Duodenal mucosa (tissue), 2 donors: ENCODE measurements at regions not wholly inside any gene's neighbourhood (a gene's known extent, or its start where the extent isn't known, plus 50 kb on each side); places are given as distances from the start of the nearest gene placed in this dataset.

Source experiments
- H3K27ac ChIP-seq: one replicate; pipeline ENCODE4 v1.7.0; 2013; ENCODE audit warnings: low read depth, low read length
- H3K27me3 ChIP-seq, 2 donors: one replicate each; pipeline ENCODE4 v1.7.0; 2013; ENCODE audit warnings: low read length in 2 of 2, control low read depth in 1 of 2; ENCODE audit not compliant: insufficient read depth in 2 of 2, control insufficient read depth in 1 of 2
- H3K36me3 ChIP-seq, 2 donors: one replicate each; pipeline ENCODE4 v1.7.0; 2013; ENCODE audit warnings: low read length in 2 of 2, control low read depth in 1 of 2; ENCODE audit not compliant: insufficient read depth in 2 of 2, control insufficient read depth in 1 of 2
- H3K4me1 ChIP-seq, 2 donors: one replicate each; pipeline ENCODE4 v1.7.0; 2013; ENCODE audit warnings: low read length in 2 of 2, control low read depth in 1 of 2; ENCODE audit not compliant: insufficient read depth in 2 of 2, control insufficient read depth in 1 of 2
- H3K4me3 ChIP-seq, 2 donors: one replicate each; pipeline ENCODE4 v1.7.0; 2013; ENCODE audit warnings: low read length in 2 of 2, low read depth in 1 of 2
- H3K9ac ChIP-seq, 2 donors: one replicate each; pipeline ENCODE4 v1.7.0; 2013; ENCODE audit warnings: low read length in 2 of 2, low read depth in 1 of 2
- H3K9me3 ChIP-seq, 2 donors: one replicate each; pipeline ENCODE4 v1.7.0; 2013; ENCODE audit warnings: low read length in 2 of 2, control low read depth in 1 of 2; ENCODE audit not compliant: control insufficient read depth in 1 of 2

DNA sequence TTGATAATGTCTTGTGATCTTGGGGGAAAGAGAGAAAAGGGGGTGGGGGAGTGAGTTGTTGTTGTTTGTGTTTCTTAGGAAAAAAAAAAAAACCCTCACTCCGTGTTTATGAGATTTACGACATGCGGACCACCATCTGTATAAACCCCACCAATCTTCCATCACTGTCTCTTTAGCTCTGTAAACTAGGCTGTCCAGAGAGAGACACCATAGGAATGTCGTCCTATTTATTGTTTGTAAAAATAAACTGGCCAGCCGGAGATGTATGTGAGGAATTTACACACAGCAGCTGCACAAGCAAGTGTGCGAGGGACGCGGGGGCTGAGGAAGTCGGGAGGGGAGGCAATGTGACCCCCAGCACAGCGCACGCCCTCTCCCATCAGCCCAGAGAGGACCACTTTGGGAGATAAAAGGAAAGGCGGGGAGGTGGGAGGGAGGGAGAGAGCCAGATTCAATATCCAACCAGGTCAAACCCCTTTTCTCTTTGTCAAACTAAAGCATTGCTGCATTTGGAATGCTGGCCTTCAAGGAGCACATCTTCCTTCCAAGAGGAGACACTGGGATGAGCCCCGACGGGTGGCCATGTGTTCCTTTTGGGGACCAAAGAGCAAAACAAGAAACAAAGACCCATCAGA, 136.2 kb upstream of the SALL1 start:
- Histone ChIP-seq H3K9me3 (no peaks in the 10 kb centered on the region), H3K9ac (no peak overlapping the region), H3K27me3 (no peaks in the 10 kb centered on the region), H3K27ac (no peak overlapping the region), H3K4me3 (no peak overlapping the region), H3K36me3 (no peaks in the 10 kb centered on the region), H3K4me1 (no peaks in the 10 kb centered on the region)

DNA sequence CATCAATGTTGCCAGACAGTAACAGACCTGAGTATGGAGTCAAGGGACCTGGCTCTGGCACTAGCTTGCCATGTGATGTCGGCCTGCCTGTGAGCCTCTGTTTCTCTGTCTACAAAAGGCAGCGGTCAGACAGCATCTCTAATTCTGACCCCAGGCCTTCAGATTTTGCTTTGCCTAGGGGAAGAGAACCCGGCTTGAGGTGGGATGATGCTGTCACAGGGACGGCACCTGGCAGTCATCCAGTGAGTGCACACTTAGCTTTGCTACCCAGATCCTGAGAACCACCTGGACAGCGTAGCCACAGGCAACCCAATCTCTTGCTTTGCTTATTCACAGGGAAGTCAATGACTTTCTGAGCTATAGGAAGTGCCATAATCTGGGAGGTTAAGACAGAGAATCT, 135.2 kb upstream of the SALL1 start:
- Histone ChIP-seq H3K27me3 (no peaks in the 10 kb centered on the region), H3K27ac (no peak overlapping the region), H3K36me3 (no peaks in the 10 kb centered on the region), H3K4me3 (no peak overlapping the region), H3K9ac (no peak overlapping the region), H3K9me3 (no peaks in the 10 kb centered on the region), H3K4me1 (no peaks in the 10 kb centered on the region)

DNA sequence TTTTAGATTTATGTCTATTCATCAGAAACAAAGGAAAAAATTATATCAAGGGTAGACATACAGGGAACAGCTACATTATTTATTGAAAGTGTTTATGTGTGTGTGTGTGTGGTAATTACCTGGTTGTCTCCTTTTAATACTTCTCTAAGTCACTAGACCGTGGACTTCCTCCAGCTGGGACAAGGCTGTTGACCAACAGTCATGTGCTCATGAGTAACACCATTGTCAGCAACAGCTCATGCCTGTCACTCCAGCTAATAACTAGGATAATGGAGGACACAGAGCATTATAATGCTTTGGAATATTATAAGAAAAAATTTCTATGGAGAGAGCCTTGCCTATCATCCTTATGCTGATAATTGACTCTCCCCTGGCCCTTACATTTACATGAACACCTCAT, 125.3 kb upstream of the SALL1 start:
- H3K9me3 ChIP-seq: no peaks in the 10 kb centered on the region
- H3K27ac ChIP-seq: no peak overlapping the region
- H3K4me1 ChIP-seq: no peaks in the 10 kb centered on the region
- no peaks in the 10 kb centered on the region for H3K27me3 ChIP-seq
- H3K9ac ChIP-seq: no peak overlapping the region
- H3K36me3 ChIP-seq: no peaks in the 10 kb centered on the region
- H3K4me3 ChIP-seq: no peak overlapping the region

DNA sequence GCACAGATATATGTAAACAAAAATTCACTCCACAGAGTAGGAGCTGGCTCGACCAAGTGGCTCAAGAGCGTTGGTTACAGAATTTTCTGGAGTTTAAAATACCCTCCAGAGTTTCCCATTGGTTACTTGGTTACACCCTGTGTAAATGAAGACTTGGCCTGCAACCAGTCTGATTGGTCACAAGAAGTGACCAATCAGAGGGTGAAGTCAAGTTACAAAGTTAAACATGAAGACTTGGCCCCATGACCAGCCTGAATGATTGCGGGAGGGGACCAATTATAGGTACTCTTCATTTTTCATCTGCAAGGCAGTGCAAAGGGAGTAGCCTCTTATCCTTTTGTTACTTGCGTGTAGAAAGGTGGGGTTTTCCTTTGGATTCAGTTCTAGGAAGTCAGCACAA, 121.3 kb upstream of the SALL1 start:
- Histone ChIP-seq H3K9me3 (no peaks in the 10 kb centered on the region), H3K4me3 (no peak overlapping the region), H3K27me3 (no peaks in the 10 kb centered on the region), H3K9ac (no peak overlapping the region), H3K36me3 (no peaks in the 10 kb centered on the region), H3K27ac (no peak overlapping the region), H3K4me1 (no peaks in the 10 kb centered on the region)

DNA sequence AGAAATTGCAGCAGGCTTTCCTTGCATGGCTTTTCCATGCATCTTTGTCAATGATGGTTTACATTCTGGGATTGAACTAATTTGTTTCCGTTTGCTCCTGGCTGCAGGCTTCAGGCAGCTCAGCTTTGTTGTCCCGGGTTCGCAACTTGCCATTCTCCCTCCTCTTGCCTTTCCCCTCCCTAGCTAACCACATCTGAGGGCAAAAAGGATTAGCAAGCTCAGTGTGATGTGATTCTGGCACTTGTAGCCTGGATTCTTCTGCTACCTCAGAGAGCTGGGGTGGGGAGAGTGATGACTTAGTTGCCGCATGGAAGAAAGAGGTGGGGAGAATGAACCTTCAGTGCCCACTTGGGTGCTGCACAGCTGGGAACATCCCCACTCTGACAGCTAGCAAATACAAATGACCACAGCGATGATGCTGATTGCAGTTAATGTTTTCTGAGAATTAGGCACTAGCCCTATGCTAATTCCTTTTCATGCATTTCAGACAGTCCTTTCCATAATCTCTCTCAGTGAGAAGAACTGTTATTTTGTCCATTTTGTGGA, 120.2 kb upstream of the SALL1 start:
- Histone ChIP-seq H3K4me3 (no peak overlapping the region), H3K9ac (no peak overlapping the region), H3K27me3 (no peaks in the 10 kb centered on the region), H3K27ac (no peak overlapping the region), H3K36me3 (no peaks in the 10 kb centered on the region), H3K4me1 (no peaks in the 10 kb centered on the region), H3K9me3 (no peaks in the 10 kb centered on the region)

DNA sequence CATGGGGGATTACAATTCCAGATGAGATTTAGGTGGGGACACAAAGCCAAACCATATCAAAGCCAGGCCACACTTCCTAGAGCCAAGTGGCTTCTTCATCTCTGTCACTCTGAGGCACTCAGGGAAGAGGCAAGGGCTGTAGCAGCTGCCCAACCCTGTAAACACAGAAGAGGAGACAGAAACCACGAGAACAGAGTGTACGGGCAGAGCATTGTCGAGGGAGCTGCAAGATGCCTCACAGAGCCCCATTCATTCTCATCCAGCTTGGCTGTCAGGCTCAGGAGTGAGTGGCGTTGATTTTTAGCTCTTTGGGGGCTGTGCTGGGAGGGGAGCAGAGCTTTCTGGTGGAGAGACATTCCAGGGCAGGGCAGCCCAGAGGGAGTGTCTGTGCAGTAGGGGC, 117.2 kb upstream of the SALL1 start:
- Histone ChIP-seq H3K27ac (no peak overlapping the region), H3K9ac (no peak overlapping the region), H3K9me3 (no peaks in the 10 kb centered on the region), H3K36me3 (no peaks in the 10 kb centered on the region), H3K4me3 (no peak overlapping the region), H3K4me1 (no peaks in the 10 kb centered on the region), H3K27me3 (no peaks in the 10 kb centered on the region)

DNA sequence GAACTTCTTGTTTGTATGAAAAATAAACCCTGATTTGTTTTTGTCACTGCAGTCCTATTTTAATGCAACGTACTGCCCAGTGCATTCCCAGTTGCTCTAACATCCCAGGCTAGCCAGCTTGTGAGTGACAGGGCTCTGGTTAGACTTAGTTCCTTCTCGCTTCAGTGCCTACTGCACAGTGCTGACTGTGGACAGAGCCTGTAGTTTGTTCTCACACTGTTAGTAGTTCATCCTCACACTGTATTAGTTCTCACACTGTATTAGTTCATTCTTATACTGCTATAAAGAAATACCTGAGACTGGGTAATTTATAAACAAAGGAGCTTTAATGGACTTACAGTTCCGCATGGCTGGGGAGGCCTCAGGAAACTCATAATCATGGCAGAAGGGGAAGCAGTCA, 116.6 kb upstream of the SALL1 start:
- Histone ChIP-seq H3K9ac (no peak overlapping the region), H3K27me3 (no peaks in the 10 kb centered on the region), H3K27ac (no peak overlapping the region)

DNA sequence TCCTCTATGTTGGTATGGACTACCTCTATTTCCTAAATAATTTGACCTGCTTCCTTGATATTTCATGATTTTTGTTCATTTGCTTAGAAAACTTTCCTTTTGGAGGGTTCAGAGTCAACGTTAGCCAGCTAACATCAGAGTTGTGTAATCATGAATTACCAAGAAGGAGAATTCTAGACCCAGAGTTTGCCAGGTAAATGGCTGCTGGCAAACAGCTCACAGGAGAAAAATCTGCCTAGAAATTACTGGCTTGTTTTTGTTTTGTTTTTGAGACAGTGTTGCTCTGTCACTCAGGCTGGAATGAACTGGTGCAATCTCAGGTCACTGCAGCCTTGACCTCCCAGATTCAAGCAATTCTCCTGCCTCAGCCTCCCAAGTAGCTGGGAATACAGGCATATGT, 111.4 kb upstream of the SALL1 start:
- no peak overlapping the region for H3K4me3 ChIP-seq
- no peaks in the 10 kb centered on the region for H3K36me3 ChIP-seq
- no peak overlapping the region for H3K9ac ChIP-seq
- H3K27me3 ChIP-seq: no peaks in the 10 kb centered on the region
- no peak overlapping the region for H3K27ac ChIP-seq
- H3K9me3 ChIP-seq: no peaks in the 10 kb centered on the region
- H3K4me1 ChIP-seq: no peaks in the 10 kb centered on the region

More for the DNA sequence above, 116.6 kb upstream of the SALL1 start:
- no peak overlapping the region for H3K4me3 ChIP-seq
- H3K9me3 ChIP-seq: no peaks in the 10 kb centered on the region
- no peaks in the 10 kb centered on the region for H3K36me3 ChIP-seq
- H3K4me1 ChIP-seq: no peaks in the 10 kb centered on the region

DNA sequence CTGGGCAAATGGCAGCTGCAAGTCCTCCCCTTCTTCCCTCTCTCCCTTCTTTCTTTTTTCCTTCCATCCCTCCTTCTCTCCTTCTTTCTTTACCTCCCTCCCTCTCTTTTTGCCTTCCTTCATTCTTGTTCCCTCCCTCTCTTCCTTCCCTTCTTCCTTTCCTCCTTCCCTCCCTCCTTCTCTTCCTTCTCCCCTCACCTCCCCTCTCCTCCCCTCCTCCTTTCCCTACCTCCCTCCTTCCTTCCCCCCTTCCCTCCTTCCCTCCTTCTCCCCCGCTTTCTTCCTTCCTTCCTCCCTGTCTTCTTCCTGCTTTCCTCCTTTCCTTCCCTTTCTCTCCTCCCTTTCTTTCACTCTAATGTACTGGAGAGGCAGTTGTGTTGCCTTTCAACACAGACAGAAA, 110.8 kb upstream of the SALL1 start:
- Histone ChIP-seq H3K4me1 (no peaks in the 10 kb centered on the region), H3K36me3 (no peaks in the 10 kb centered on the region), H3K4me3 (no peak overlapping the region), H3K9me3 (no peaks in the 10 kb centered on the region), H3K27me3 (no peaks in the 10 kb centered on the region), H3K9ac (no peak overlapping the region), H3K27ac (no peak overlapping the region)

DNA sequence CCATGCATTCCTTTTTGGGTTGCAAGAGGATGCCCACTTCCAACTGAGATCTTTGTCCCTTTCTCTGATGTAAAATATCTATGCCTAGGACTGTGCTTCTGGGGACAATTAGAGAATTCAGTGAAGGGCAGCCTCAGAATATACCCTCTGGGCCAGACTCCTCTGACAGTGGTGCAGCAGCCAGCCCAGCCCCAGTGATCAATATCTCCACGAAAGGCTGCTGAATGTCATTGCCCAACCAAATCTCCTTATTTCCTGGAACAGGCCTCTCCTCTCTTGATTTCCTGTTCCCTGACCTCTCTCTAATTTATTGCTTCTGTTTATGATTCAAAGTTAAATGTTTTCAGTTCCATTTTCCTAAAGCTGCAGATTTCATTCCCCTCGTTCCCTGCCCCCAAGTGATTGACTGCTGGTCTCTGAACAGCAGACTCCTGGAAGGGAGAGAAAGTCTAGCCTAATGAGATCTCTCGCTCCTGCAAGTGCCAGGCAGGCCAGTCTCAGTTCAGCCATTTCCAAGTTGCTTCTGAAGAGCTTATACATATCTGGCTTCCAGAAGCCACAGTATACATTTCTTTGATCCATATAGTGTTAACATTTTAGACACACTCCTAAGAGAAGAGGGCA, 104.4 kb upstream of the SALL1 start:
- no peaks in the 10 kb centered on the region for H3K4me1 ChIP-seq
- H3K36me3 ChIP-seq: no peaks in the 10 kb centered on the region
- no peaks in the 10 kb centered on the region for H3K27me3 ChIP-seq
- peaks cover 0 to 5% of the 10 kb centered on the region in 2 donors for H3K9me3 ChIP-seq
- H3K9ac ChIP-seq: no peak overlapping the region
- H3K4me3 ChIP-seq: no peak overlapping the region
- no peak overlapping the region for H3K27ac ChIP-seq
